Stimulated activated CD4-positive, alpha-beta T cell treated with anti-CD3 and anti-CD28 coated beads, Interleukin-1b, Interleukin-23, amount 100 ng/mL, for 1 hour (primary cell): ENCODE measurements at regions not wholly inside any gene's neighbourhood (a gene's known extent, or its start where the extent isn't known, plus 50 kb on each side); places are given as distances from the start of the nearest gene placed in this dataset.
"Not testable (repeated sequence)": the region's sequence is repeated elsewhere in the genome, so short reads cannot be mapped to it uniquely, and the experiment has no call there.

Source experiments
- DNase-seq, 2 donors: peaks; one replicate each; pipeline ENCODE4 v3.0.0-alpha.2; 2020; ENCODE audit warnings: low read depth in 2 of 2

- DNase-seq, result not testable (repeated sequence)
Observed at GRCh38 chr16:88148078-88148477, 196.8 kb downstream of the BANP start.

- not testable (repeated sequence) for DNase-seq
Observed at GRCh38 chr16:88148682-88149081, 197.4 kb downstream of the BANP start.

GRCh38 chr16:88149158-88149603 lies 197.9 kb downstream of the BANP start:
- not testable (repeated sequence) for DNase-seq

GRCh38 chr16:88149663-88150062 lies 198.4 kb downstream of the BANP start:
- DNase-seq, result not testable (repeated sequence)

- not testable (repeated sequence) for DNase-seq
Observed at GRCh38 chr16:88150456-88151128, 199.4 kb downstream of the BANP start.

GRCh38 chr16:88151129-88151499 lies 199.9 kb downstream of the BANP start:
- not testable (repeated sequence) for DNase-seq

GRCh38 chr16:88151859-88152843 lies 200.9 kb downstream of the BANP start:
- not testable (repeated sequence) for DNase-seq

GRCh38 chr16:88152879-88153278 lies 201.6 kb downstream of the BANP start:
- DNase-seq, result not testable (repeated sequence)

GRCh38 chr16:88153516-88153915 lies 202.3 kb downstream of the BANP start:
- DNase-seq, result not testable (repeated sequence)

GRCh38 chr16:88154886-88155285 lies 203.7 kb downstream of the BANP start:
- not testable (repeated sequence) for DNase-seq

GRCh38 chr16:88155681-88156080 lies 204.4 kb downstream of the BANP start:
- DNase-seq, result not testable (repeated sequence)

- not testable (repeated sequence) for DNase-seq
Observed at GRCh38 chr16:88156640-88157283, 205.5 kb downstream of the BANP start.

- DNase-seq, result not testable (repeated sequence)
Observed at GRCh38 chr16:88157686-88158085, 206.5 kb downstream of the BANP start.

- DNase-seq, result not testable (repeated sequence)
Observed at GRCh38 chr16:88158256-88159045, 207.2 kb downstream of the BANP start.

GRCh38 chr16:88159046-88159896 lies 208.0 kb downstream of the BANP start:
- DNase-seq, result not testable (repeated sequence)

GRCh38 chr16:88159897-88160335 lies 208.7 kb downstream of the BANP start:
- not testable (repeated sequence) for DNase-seq

GRCh38 chr16:88161191-88161590 lies 210.0 kb downstream of the BANP start:
- DNase-seq, result not testable (repeated sequence)

GRCh38 chr16:88161623-88162275 lies 210.5 kb downstream of the BANP start:
- not testable (repeated sequence) for DNase-seq

GRCh38 chr16:88162778-88163177 lies 211.5 kb downstream of the BANP start:
- not testable (repeated sequence) for DNase-seq
